ENCODE measurements at regions not wholly inside any gene's neighbourhood (a gene's known extent, or its start where the extent isn't known, plus 50 kb on each side); places are given as distances from the start of the nearest gene placed in this dataset.

- no peak for DNase-seq (ENCODE audit: low read depth)
- H3K4me3 ChIP-seq (ENCODE audit: low read depth, low read length), result no peak overlapping the region
Observed at GRCh38 chr20:24153101-24154040, 164.8 kb upstream of the GGTLC1 start.

- DNase-seq (ENCODE audit: low read depth), result no peak
- no peak overlapping the region for H3K4me3 ChIP-seq (ENCODE audit: low read depth, low read length)
Observed at GRCh38 chr20:24151621-24152294, 163.2 kb upstream of the GGTLC1 start.

- no peak for DNase-seq (ENCODE audit: low read depth)
- H3K4me3 ChIP-seq (ENCODE audit: low read depth, low read length), result no peak overlapping the region
Observed at GRCh38 chr20:24150406-24150805, 161.8 kb upstream of the GGTLC1 start.

GRCh38 chr20:24149881-24150307 lies 161.3 kb upstream of the GGTLC1 start:
- no peak overlapping the region for H3K4me3 ChIP-seq (ENCODE audit: low read depth, low read length)
- no peak for DNase-seq (ENCODE audit: low read depth)

- no peak overlapping the region for H3K4me3 ChIP-seq (ENCODE audit: low read depth, low read length)
- no peak for DNase-seq (ENCODE audit: low read depth)
Observed at GRCh38 chr20:24149175-24149574, 160.6 kb upstream of the GGTLC1 start.

GRCh38 chr20:24148372-24148771 lies 159.8 kb upstream of the GGTLC1 start:
- no peak for DNase-seq (ENCODE audit: low read depth)

GRCh38 chr20:24147961-24148360 lies 159.4 kb upstream of the GGTLC1 start:
- no peak for DNase-seq (ENCODE audit: low read depth)
- H3K4me3 ChIP-seq (ENCODE audit: low read depth, low read length), result no peak overlapping the region

More at GRCh38 chr20:24148372-24148771, 159.8 kb upstream of the GGTLC1 start:
- no peak overlapping the region for H3K4me3 ChIP-seq (ENCODE audit: low read depth, low read length)

GRCh38 chr20:24147479-24147878 lies 158.9 kb upstream of the GGTLC1 start:
- no peak for DNase-seq (ENCODE audit: low read depth)
- H3K4me3 ChIP-seq (ENCODE audit: low read depth, low read length), result no peak overlapping the region

GRCh38 chr20:24146231-24146634 lies 157.7 kb upstream of the GGTLC1 start:
- H3K4me3 ChIP-seq (ENCODE audit: low read depth, low read length), result no peak overlapping the region
- no peak for DNase-seq (ENCODE audit: low read depth)

GRCh38 chr20:24144371-24144770 lies 155.8 kb upstream of the GGTLC1 start:
- DNase-seq (ENCODE audit: low read depth), result no peak
- H3K4me3 ChIP-seq (ENCODE audit: low read depth, low read length), result no peak overlapping the region

- no peak for DNase-seq (ENCODE audit: low read depth)
- no peak overlapping the region for H3K4me3 ChIP-seq (ENCODE audit: low read depth, low read length)
Observed at GRCh38 chr20:24141111-24141510, 152.5 kb upstream of the GGTLC1 start.

GRCh38 chr20:24139846-24140245 lies 151.3 kb upstream of the GGTLC1 start:
- DNase-seq (ENCODE audit: low read depth), result no peak
- H3K4me3 ChIP-seq (ENCODE audit: low read depth, low read length), result no peak overlapping the region

- DNase-seq (ENCODE audit: low read depth), result no peak
- H3K4me3 ChIP-seq (ENCODE audit: low read depth, low read length), result no peak overlapping the region
Observed at GRCh38 chr20:24138951-24139350, 150.4 kb upstream of the GGTLC1 start.

- H3K4me3 ChIP-seq (ENCODE audit: low read depth, low read length), result no peak overlapping the region
- DNase-seq (ENCODE audit: low read depth), result no peak
Observed at GRCh38 chr20:24138196-24138857, 149.7 kb upstream of the GGTLC1 start.

GRCh38 chr20:24136659-24137246 lies 148.2 kb upstream of the GGTLC1 start:
- DNase-seq (ENCODE audit: low read depth), result no peak

GRCh38 chr20:24135781-24136180 lies 147.2 kb upstream of the GGTLC1 start:
- DNase-seq (ENCODE audit: low read depth), result no peak
- H3K4me3 ChIP-seq (ENCODE audit: low read depth, low read length), result no peak overlapping the region

More at GRCh38 chr20:24136659-24137246, 148.2 kb upstream of the GGTLC1 start:
- no peak overlapping the region for H3K4me3 ChIP-seq (ENCODE audit: low read depth, low read length)

GRCh38 chr20:24134930-24135329 lies 146.4 kb upstream of the GGTLC1 start:
- no peak for DNase-seq (ENCODE audit: low read depth)

GRCh38 chr20:24134284-24134683 lies 145.7 kb upstream of the GGTLC1 start:
- no peak for DNase-seq (ENCODE audit: low read depth)

More at GRCh38 chr20:24134930-24135329, 146.4 kb upstream of the GGTLC1 start:
- no peak overlapping the region for H3K4me3 ChIP-seq (ENCODE audit: low read depth, low read length)

GRCh38 chr20:24132246-24132645 lies 143.7 kb upstream of the GGTLC1 start:
- DNase-seq (ENCODE audit: low read depth), result no peak
- H3K4me3 ChIP-seq (ENCODE audit: low read depth, low read length), result no peak overlapping the region

More at GRCh38 chr20:24134284-24134683, 145.7 kb upstream of the GGTLC1 start:
- no peak overlapping the region for H3K4me3 ChIP-seq (ENCODE audit: low read depth, low read length)

- no peak overlapping the region for H3K4me3 ChIP-seq (ENCODE audit: low read depth, low read length)
- DNase-seq (ENCODE audit: low read depth), result no peak
Observed at GRCh38 chr20:24131684-24132083, 143.1 kb upstream of the GGTLC1 start.

Measured in skeletal muscle cell (primary cell).